ENCODE measurements at regions not wholly inside any gene's neighbourhood (a gene's known extent, or its start where the extent isn't known, plus 50 kb on each side); places are given as distances from the start of the nearest gene placed in this dataset.
A peak's percentile ranks its signal among the peaks of the same experiment; 100 is the strongest.

DNA sequence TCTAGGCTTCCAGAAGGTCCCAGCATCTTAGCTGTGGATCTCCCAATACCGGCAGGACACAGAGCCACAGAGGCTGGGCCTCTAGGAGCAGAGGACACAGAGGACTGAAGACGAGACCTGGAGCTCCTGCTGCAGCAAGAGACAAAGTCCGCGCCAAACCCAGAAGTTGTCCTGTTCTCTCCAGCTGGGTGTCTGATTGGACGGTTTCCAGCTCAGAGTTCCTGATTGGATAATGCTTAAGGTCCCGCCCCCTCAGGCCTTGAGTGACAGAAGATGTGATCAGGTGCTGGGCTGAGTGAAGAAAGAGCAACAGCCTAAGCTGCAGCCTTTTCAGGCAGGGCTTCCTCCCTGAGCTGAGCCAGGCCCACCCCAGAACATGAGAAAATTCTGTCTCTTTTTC is 59.9 kb upstream of the ZNF85 start:
- no peaks in the 10 kb centered on the region for H3K4me1 Mint-ChIP-seq
- Histone ChIP-seq H3K4me2 (no peak overlapping the region), H3F3A (replicated peaks; ENCODE audit: low read depth) (no peaks in the 10 kb centered on the region), H4K20me1 (replicated peaks; ENCODE audit: insufficient read depth) (no peaks in the 10 kb centered on the region), H3K36me3 (ENCODE audit: insufficient read depth) (no peaks in the 10 kb centered on the region), H2AFZ (no peak overlapping the region), H3K9me2 (ENCODE audit: insufficient read depth) (no peaks in the 10 kb centered on the region), H3K27ac (ENCODE audit: low read depth) (no peak overlapping the region), H3K79me2 (replicated peaks; ENCODE audit: insufficient read depth) (no peaks in the 10 kb centered on the region), H3K27me3 (ENCODE audit: insufficient read depth) (no peaks in the 10 kb centered on the region), H3K4me1 (ENCODE audit: insufficient read depth) (no peaks in the 10 kb centered on the region), H3K4me3 (no peak overlapping the region)
- H3K36me3 Mint-ChIP-seq (ENCODE audit: low read depth) = peaks cover 42% of the 10 kb centered on the region
- DNase-seq (ENCODE audit: low spot score) (peak; percentile 21), ATAC-seq (no peak)
- no peak for TF ChIP-seq EZH2phosphoT487 (IDR thresholded peaks at IDR 0.05; ENCODE audit: unreplicated experiment)
- no peak for TF ChIP-seq CREB1 (CRISPR knock-in tag; IDR thresholded peaks at IDR 0.05; ENCODE audit: low read depth)
- TF ChIP-seq, protein P1, sequence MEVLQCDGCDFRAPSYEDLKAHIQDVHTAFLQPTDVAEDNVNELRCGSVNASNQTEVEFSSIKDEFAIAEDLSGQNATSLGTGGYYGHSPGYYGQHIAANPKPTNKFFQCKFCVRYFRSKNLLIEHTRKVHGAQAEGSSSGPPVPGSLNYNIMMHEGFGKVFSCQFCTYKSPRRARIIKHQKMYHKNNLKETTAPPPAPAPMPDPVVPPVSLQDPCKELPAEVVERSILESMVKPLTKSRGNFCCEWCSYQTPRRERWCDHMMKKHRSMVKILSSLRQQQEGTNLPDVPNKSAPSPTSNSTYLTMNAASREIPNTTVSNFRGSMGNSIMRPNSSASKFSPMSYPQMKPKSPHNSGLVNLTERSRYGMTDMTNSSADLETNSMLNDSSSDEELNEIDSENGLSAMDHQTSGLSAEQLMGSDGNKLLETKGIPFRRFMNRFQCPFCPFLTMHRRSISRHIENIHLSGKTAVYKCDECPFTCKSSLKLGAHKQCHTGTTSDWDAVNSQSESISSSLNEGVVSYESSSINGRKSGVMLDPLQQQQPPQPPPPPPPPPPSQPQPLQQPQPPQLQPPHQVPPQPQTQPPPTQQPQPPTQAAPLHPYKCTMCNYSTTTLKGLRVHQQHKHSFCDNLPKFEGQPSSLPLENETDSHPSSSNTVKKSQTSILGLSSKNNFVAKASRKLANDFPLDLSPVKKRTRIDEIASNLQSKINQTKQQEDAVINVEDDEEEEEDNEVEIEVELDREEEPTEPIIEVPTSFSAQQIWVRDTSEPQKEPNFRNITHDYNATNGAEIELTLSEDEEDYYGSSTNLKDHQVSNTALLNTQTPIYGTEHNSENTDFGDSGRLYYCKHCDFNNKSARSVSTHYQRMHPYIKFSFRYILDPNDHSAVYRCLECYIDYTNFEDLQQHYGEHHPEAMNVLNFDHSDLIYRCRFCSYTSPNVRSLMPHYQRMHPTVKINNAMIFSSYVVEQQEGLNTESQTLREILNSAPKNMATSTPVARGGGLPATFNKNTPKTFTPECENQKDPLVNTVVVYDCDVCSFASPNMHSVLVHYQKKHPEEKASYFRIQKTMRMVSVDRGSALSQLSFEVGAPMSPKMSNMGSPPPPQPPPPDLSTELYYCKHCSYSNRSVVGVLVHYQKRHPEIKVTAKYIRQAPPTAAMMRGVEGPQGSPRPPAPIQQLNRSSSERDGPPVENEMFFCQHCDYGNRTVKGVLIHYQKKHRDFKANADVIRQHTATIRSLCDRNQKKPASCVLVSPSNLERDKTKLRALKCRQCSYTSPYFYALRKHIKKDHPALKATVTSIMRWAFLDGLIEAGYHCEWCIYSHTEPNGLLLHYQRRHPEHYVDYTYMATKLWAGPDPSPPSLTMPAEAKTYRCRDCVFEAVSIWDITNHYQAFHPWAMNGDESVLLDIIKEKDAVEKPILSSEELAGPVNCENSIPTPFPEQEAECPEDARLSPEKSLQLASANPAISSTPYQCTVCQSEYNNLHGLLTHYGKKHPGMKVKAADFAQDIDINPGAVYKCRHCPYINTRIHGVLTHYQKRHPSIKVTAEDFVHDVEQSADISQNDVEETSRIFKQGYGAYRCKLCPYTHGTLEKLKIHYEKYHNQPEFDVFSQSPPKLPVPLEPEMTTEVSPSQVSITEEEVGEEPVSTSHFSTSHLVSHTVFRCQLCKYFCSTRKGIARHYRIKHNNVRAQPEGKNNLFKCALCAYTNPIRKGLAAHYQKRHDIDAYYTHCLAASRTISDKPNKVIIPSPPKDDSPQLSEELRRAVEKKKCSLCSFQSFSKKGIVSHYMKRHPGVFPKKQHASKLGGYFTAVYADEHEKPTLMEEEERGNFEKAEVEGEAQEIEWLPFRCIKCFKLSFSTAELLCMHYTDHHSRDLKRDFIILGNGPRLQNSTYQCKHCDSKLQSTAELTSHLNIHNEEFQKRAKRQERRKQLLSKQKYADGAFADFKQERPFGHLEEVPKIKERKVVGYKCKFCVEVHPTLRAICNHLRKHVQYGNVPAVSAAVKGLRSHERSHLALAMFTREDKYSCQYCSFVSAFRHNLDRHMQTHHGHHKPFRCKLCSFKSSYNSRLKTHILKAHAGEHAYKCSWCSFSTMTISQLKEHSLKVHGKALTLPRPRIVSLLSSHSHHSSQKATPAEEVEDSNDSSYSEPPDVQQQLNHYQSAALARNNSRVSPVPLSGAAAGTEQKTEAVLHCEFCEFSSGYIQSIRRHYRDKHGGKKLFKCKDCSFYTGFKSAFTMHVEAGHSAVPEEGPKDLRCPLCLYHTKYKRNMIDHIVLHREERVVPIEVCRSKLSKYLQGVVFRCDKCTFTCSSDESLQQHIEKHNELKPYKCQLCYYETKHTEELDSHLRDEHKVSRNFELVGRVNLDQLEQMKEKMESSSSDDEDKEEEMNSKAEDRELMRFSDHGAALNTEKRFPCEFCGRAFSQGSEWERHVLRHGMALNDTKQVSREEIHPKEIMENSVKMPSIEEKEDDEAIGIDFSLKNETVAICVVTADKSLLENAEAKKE (CRISPR knock-in tag; IDR thresholded peaks at IDR 0.05) = no peak
- TF ChIP-seq, protein P2, sequence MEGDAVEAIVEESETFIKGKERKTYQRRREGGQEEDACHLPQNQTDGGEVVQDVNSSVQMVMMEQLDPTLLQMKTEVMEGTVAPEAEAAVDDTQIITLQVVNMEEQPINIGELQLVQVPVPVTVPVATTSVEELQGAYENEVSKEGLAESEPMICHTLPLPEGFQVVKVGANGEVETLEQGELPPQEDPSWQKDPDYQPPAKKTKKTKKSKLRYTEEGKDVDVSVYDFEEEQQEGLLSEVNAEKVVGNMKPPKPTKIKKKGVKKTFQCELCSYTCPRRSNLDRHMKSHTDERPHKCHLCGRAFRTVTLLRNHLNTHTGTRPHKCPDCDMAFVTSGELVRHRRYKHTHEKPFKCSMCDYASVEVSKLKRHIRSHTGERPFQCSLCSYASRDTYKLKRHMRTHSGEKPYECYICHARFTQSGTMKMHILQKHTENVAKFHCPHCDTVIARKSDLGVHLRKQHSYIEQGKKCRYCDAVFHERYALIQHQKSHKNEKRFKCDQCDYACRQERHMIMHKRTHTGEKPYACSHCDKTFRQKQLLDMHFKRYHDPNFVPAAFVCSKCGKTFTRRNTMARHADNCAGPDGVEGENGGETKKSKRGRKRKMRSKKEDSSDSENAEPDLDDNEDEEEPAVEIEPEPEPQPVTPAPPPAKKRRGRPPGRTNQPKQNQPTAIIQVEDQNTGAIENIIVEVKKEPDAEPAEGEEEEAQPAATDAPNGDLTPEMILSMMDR (conservative IDR thresholded peaks at IDR 0.05; ENCODE audit: low read depth in 2 of 2) = no peak
- no peak for TF ChIP-seq POLR2AphosphoS5 (IDR thresholded peaks at IDR 0.05; ENCODE audit: low read depth)
- no peak for TF ChIP-seq JUNB (IDR thresholded peaks at IDR 0.05; ENCODE audit: unreplicated experiment)
- no peak for TF ChIP-seq NANOG (IDR thresholded peaks at IDR 0.05; ENCODE audit: borderline replicate concordance)
- TF ChIP-seq, protein P3, sequence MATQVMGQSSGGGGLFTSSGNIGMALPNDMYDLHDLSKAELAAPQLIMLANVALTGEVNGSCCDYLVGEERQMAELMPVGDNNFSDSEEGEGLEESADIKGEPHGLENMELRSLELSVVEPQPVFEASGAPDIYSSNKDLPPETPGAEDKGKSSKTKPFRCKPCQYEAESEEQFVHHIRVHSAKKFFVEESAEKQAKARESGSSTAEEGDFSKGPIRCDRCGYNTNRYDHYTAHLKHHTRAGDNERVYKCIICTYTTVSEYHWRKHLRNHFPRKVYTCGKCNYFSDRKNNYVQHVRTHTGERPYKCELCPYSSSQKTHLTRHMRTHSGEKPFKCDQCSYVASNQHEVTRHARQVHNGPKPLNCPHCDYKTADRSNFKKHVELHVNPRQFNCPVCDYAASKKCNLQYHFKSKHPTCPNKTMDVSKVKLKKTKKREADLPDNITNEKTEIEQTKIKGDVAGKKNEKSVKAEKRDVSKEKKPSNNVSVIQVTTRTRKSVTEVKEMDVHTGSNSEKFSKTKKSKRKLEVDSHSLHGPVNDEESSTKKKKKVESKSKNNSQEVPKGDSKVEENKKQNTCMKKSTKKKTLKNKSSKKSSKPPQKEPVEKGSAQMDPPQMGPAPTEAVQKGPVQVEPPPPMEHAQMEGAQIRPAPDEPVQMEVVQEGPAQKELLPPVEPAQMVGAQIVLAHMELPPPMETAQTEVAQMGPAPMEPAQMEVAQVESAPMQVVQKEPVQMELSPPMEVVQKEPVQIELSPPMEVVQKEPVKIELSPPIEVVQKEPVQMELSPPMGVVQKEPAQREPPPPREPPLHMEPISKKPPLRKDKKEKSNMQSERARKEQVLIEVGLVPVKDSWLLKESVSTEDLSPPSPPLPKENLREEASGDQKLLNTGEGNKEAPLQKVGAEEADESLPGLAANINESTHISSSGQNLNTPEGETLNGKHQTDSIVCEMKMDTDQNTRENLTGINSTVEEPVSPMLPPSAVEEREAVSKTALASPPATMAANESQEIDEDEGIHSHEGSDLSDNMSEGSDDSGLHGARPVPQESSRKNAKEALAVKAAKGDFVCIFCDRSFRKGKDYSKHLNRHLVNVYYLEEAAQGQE (IDR thresholded peaks at IDR 0.05; ENCODE audit: unreplicated experiment) = no peak
- no peak for TF ChIP-seq ZNF331 (CRISPR knock-in tag; IDR thresholded peaks at IDR 0.05; ENCODE audit: low read depth)
- no peak for TF ChIP-seq STAT1 (IDR thresholded peaks at IDR 0.05; ENCODE audit: unreplicated experiment)
- no peak for TF ChIP-seq EZH2 (IDR thresholded peaks at IDR 0.05; ENCODE audit: low read depth, unreplicated experiment)
- no peak for TF ChIP-seq ZNF114 (CRISPR knock-in tag; IDR thresholded peaks at IDR 0.05)
- TF ChIP-seq, protein P4, sequence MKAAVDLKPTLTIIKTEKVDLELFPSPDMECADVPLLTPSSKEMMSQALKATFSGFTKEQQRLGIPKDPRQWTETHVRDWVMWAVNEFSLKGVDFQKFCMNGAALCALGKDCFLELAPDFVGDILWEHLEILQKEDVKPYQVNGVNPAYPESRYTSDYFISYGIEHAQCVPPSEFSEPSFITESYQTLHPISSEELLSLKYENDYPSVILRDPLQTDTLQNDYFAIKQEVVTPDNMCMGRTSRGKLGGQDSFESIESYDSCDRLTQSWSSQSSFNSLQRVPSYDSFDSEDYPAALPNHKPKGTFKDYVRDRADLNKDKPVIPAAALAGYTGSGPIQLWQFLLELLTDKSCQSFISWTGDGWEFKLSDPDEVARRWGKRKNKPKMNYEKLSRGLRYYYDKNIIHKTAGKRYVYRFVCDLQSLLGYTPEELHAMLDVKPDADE (IDR thresholded peaks at IDR 0.05) = no peak
- no peak overlapping the region for H3K4me3 Mint-ChIP-seq
- H3K27me3 Mint-ChIP-seq (ENCODE audit: insufficient read depth, low read depth, poor library complexity) = peaks cover 10% of the 10 kb centered on the region
- H3K9me3 Mint-ChIP-seq = peaks cover 92% of the 10 kb centered on the region
- H3K27ac Mint-ChIP-seq = no peak overlapping the region

All from GM23338 (cell line).